ENCODE measurements at regions not wholly inside any gene's neighbourhood (a gene's known extent, or its start where the extent isn't known, plus 50 kb on each side); places are given as distances from the start of the nearest gene placed in this dataset.

- Histone ChIP-seq H3K27me3 (ENCODE audit: low read depth) (peaks cover 4% of the 10 kb centered on the region), H3K4me3 (no peak overlapping the region), H3K9me3 (replicated peaks) (no peaks in the 10 kb centered on the region), H3K27ac (replicated peaks) (no peak overlapping the region), H3K4me1 (peaks cover 10% of the 10 kb centered on the region), H3K36me3 (no peaks in the 10 kb centered on the region)
- TF ChIP-seq CTCF (IDR thresholded peaks at IDR 0.05; ENCODE audit: borderline replicate concordance): no peak
- DNase-seq: no peak
- intact Hi-C loops (cut with micrococcal nuclease): loop anchor here (5.0 kb wide), 1 partner anchor 284 kb away; no protein-coding TSS in a partner anchor
These were observed 58.3 kb upstream of the PDE10A start for GRCh38 chr6:165721356-165721755.

DNA sequence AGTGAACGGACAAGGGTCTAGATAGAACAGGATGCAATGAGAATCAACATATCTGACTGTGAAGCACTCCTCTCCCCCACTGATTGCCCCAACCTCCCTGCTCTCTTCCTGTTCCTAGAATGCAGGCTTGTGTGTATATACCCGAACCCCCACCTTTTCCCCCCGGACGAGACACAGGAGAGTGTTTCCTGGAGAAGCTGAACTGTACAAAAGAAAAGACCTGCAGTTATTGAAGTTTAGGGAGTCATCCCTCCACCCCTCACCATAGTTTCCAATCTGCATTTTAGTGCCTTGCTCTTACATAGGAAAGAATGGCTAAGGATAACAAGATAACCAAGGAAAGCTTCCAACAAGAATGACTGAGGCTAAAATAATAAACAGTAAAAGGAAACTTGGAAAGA lies 55.5 kb upstream of the PDE10A start:
- Histone ChIP-seq H3K27ac (replicated peaks) (no peak overlapping the region), H3K36me3 (no peaks in the 10 kb centered on the region), H3K4me1 (peaks cover 10% of the 10 kb centered on the region), H3K9me3 (replicated peaks) (no peaks in the 10 kb centered on the region), H3K27me3 (ENCODE audit: low read depth) (peaks cover 4% of the 10 kb centered on the region), H3K4me3 (no peak overlapping the region)
- intact Hi-C loops (cut with micrococcal nuclease): no loop called here
- no peak for TF ChIP-seq CTCF (IDR thresholded peaks at IDR 0.05; ENCODE audit: borderline replicate concordance)
- DNase-seq: no peak

- Histone ChIP-seq H3K36me3 (no peaks in the 10 kb centered on the region), H3K9me3 (replicated peaks) (no peaks in the 10 kb centered on the region), H3K4me3 (no peak overlapping the region), H3K27ac (replicated peaks) (no peak overlapping the region), H3K27me3 (ENCODE audit: low read depth) (peaks cover 4% of the 10 kb centered on the region), H3K4me1 (peaks cover 10% of the 10 kb centered on the region)
- TF ChIP-seq CTCF (IDR thresholded peaks at IDR 0.05; ENCODE audit: borderline replicate concordance): no peak
- no peak for DNase-seq
- intact Hi-C loops (cut with micrococcal nuclease): no loop called here
These were observed 54.9 kb upstream of the PDE10A start for GRCh38 chr6:165717732-165718465.

GRCh38 chr6:165716886-165717285 lies 53.8 kb upstream of the PDE10A start:
- no peak for DNase-seq
- Histone ChIP-seq H3K4me3 (no peak overlapping the region), H3K4me1 (peaks cover 10% of the 10 kb centered on the region), H3K27ac (replicated peaks) (no peak overlapping the region), H3K36me3 (no peaks in the 10 kb centered on the region), H3K27me3 (ENCODE audit: low read depth) (peaks cover 4% of the 10 kb centered on the region), H3K9me3 (replicated peaks) (no peaks in the 10 kb centered on the region)
- TF ChIP-seq CTCF (IDR thresholded peaks at IDR 0.05; ENCODE audit: borderline replicate concordance): no peak
- intact Hi-C loops (cut with micrococcal nuclease): no loop called here

DNA sequence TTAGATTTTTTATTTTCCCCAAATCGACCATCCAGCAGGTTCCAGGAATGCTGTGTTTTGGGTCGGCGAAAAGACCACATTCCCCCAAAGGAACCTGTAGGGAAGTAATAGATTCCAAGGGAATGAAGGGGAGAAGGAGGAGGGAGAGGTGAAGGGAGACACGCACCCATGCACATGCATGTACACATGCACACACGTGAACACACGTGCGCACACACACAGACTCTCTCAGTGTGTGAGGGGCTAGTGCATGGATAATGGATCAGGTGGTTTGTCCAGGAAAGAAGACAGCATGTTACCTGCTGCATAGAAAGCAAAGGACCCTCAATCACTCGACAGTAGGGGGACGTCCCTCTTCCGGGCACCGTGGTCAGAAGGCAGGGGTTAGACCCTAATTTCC lies 52.4 kb upstream of the PDE10A start:
- H3K36me3 ChIP-seq: no peaks in the 10 kb centered on the region
- H3K4me1 ChIP-seq: peaks cover 10% of the 10 kb centered on the region
- intact Hi-C loops (cut with micrococcal nuclease): no loop called here
- TF ChIP-seq CTCF (IDR thresholded peaks at IDR 0.05; ENCODE audit: borderline replicate concordance): no peak
- peaks cover 13% of the 10 kb centered on the region for H3K27me3 ChIP-seq (ENCODE audit: low read depth)
- H3K4me3 ChIP-seq: no peak overlapping the region
- no peak overlapping the region for H3K27ac ChIP-seq (replicated peaks)
- DNase-seq: no peak
- H3K9me3 ChIP-seq (replicated peaks): no peaks in the 10 kb centered on the region

Measured in left ventricle myocardium inferior (tissue), 1 donor.